Activated T-cell treated with anti-CD3 and anti-CD28 coated beads for 4 hours (primary cell): ENCODE measurements at regions not wholly inside any gene's neighbourhood (a gene's known extent, or its start where the extent isn't known, plus 50 kb on each side); places are given as distances from the start of the nearest gene placed in this dataset.

ENCODE experiments used
- DNase-seq: peaks from one replicate; pipeline ENCODE4 v3.0.0-alpha.2; 2020

DNA sequence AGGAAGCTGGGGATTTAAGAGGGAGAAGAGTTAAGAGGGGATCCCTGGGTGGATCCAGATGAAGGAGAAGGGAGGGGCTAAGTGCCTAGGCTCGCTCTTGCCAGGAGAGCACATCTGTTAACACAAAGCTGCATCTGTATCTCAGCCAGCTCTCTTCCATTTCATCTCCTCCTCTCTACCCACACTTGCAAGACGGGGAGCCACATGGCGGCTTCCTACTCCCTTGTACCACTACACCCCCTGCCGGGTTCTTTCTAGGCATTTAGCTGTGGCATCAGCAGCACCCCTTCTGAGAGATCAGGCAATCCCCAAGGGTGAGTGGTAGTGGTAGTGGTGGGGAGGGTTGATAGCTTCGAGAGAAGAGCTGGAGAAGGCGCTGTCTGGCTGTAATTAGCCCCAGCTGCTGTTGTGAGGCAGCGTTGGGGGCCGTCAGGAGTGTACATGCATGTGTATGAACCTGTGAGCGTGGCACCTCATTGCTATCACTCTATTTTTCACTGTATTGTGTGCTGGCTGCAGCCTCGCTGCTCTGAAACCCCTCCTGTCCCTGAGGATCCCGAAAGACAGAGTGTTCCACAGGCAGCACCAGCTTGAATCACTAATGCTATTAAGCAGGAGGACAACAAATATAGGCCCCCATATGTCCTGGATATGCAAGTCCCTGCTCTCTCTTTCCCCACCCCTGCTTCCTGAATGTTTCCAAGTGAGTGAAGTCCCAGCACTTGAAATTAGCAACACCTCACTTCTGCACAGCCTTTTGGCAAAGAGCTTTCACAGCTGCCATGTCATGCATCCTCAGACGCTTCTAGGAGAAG, 73.7 kb downstream of the RTL9 start:
- no peak for DNase-seq

DNA sequence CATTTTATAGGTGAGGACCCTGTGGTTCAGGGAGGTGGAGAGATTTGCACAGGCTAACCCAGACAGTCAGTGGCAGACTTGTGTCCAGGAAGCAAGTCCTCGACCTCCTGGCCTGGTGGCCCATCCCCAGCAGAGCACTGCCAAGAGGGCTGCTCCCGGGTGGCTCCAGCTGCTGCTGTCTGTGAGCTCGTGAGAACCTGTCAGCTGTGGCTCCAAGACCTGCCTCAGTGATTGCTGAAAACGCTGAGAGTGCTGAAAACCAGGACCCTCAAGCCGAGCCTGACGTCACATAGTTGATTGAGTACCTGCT, 74.2 kb downstream of the RTL9 start:
- DNase-seq = no peak

DNA sequence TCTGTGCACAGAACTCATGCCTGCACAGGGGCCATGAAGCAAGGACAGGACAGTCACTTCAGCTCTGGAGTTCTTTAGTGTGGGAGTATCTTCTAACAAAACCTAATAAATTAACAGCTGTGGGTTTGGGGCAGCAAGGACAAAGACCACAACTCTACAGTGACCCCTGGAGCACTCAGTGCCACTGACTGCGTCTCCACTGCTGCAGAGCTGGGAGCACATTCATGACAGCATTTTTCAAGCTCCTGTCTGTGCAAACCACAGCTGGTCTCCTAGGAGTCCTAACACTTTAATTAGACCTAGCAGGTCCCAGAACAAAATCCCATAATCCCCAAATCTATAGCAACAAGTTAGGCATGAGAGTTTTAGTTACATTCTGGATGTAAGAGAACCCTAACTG, 76.5 kb downstream of the RTL9 start:
- DNase-seq = no peak

DNA sequence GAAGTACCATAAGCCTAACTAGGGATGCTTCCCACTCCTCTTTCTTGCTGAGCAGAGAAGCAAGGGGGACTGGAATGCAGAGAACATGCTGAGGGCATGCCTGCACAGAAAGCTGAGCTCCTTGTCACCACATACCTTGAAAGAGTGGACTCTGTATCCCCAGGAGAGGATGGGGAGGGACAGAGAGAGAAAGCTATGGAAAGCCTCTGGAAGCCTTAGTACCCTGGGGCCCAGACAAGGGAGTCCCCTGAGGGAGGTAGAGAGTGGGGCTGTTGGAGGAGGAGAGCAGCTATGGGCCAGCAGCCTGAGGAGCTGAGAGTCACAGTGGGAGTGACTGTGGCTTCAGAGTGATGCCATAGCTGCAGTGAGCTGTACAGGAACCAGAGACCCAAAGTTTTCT, 77.9 kb downstream of the RTL9 start:
- DNase-seq = no peak

DNA sequence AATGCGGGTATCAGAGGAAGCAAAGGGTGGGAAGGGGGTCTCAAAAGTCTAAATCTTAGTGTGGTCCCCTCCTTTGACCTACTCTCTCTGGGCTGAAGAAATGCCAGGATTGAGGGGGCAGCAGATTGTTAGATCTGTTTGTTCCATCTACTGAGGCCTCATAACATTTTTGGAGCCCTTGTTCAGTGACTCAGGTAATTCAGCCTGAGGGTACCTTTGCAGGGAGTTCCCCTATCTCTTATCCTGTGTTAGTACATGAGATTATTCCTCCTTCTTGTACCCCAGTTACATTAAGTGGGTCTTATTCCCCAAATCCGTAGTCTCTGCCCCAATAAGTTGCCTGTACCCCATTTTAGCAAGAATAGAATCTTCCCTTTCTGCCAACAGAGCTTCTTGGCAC, 79.0 kb downstream of the RTL9 start:
- DNase-seq = no peak

DNA sequence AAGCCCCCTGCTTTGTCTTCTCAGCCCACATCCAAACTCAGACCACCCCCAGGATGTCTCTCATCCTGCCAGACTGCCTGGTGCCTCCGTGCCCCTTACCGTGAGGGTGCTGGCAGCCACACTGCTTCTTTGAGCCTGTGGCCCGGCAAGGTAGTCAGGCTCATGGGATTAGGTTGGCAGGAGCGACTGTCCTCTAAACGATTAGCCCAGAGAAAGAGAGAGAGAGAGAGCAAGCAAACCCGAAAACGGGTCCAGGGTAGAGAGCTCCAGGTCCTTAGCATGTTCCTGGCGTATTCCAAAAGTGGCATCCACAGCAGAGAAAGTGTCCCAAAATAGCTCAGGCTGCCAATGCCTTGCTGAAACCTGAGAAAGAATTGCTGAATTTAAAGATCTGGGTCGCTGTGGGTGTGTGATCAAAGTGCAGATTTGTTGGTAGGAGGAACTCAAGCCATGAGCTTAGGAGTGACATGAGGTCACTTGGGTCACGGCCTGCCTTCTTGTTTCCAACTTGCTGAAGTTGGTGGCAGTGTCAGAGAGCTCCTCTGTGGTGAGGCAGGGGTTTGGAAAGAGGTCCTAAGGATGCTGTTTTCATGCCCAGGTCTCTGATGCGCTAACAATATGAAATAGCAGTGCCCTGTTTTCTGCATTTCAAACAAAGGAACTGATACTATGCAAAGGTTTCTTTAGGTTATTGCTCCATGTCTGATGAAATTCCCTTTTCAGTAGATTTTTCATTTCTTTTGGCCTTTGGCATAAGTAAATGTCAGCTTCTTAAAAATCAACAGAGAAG, 81.6 kb downstream of the RTL9 start:
- no peak for DNase-seq

DNA sequence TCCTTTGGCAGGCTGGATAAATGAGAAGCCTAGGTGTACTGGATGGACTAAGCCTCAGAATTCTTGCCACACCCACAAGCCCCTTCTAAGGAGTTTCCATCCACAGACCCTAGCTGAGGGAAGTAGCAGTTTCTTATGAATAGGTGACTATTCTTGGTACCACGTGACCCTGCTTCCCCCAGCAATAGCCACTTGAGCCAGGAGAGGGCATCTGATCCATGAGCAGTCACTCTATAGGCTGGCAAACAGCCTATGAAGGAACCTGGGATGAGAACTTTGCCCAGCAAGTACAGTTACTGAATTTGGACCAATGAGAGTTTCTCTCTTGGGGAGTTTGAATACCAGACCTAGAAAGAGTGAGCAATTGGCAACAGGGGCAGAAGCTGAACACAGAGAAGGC, 84.0 kb downstream of the RTL9 start:
- no peak for DNase-seq

DNA sequence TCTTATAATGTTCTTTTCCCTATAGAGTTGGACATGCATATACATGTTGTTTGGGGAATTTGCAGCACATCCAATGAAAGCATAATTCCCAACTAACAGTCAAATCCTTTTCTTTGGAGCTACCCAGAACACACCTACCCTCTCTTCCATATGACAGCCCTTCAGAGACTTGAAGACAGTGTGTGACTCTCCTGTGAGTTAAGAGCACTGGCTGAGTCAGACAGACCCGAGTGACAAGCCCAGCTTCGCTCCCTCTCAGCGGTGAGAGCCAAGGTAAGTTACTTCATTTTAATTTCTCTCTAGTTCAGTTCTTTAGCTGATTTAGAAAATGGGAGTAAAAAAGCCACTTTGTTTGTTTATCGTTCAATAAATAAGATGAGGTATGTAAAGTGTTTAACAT, 86.3 kb downstream of the RTL9 start:
- DNase-seq = no peak

DNA sequence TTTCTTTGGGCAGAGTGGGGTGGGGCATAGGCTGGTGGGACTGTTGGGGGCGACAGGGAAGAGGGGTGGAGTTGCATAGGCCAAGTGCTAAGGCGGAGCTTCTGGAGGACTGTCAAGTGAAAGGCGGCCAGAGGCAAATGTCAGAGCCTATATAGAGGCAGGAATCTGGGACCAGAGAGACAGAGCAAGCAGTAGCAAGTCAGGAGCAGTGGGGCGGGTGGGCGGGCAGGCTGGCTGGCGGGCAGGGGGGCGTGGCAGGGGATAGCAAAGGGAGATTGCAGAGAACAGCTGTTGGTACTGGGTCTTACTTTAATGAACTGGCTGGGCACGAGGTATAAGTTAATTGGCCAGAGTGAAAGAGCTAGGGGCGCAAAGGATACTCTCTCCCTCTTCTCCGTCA, 89.8 kb downstream of the RTL9 start:
- DNase-seq = no peak

DNA sequence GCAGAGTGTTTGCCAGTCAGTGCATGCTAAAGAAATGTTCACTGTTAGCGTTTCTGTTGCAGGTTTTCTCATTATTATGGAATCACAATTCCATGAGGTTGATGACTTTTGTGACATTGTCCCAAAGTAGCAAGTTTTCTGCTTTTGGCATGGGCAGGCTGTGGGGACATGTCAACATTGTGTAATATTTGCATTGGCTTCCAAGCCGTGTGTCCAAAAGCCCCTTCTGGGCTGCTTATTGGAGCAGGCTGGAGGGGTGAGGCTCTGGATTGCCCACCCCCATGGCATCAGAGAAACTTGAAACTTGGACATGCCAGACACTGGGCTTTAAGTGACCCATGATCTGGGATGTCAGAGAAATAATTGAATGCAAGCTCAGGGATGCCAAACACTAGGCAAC, 90.7 kb downstream of the RTL9 start:
- no peak for DNase-seq

DNA sequence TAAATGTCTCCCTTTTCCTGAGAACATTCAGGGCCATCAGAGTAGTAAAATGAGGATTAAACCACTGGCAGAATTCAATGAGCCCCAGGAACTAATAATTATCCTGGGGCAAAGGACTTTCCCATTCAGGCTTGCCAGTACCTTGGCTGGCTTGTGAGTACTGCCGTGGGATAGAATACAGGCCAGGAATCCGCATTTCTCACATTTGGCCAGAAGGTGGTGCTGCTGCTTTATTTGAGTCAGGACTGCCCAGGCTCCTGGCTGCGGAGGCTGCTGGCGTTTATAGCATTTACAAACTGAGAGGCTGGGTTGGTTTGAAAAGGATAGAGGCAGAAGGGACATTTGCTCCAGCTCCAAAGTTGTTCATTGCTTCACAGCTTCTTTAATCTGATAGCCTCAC, 91.4 kb downstream of the RTL9 start:
- DNase-seq = peak; percentile 24

DNA sequence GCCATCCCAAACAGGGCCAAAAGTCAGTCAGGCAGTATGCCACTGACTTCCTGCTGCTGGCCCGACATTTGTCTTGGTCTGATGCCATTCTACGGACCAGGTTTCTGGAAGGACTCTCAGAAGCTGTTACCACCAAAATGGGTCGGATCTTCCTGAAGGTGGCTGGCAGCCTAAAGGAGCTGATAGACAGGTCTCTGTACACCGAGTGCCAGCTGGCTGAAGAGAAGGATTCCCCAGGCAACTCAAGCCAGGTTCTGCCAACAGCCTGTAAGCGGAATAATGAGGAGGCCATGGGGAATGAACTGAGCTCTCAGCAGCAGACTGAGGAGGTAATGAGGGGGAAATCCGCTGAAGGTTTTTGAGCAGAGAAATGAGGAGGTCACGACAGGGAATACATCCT, 95.7 kb downstream of the RTL9 start:
- DNase-seq = no peak

DNA sequence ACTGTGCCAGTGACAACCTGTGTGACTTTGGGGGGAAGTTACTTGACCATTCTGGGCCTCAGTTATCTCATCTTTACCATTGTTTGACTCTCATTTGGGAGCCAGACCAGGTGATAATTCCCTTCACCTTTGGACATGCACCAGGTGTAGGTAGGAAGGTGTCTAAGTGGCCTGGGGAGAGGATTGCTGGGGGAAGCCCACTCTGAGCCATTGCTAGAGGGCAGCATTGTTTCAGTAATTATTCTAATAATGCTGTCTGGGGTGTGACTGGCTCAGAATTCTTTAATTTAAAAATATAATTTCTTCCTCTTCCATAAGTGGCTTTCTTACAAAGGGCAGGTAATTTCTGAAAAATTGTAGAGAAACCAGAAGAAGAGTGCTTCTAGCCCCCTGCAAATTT, 104.3 kb downstream of the RTL9 start:
- no peak for DNase-seq

DNA sequence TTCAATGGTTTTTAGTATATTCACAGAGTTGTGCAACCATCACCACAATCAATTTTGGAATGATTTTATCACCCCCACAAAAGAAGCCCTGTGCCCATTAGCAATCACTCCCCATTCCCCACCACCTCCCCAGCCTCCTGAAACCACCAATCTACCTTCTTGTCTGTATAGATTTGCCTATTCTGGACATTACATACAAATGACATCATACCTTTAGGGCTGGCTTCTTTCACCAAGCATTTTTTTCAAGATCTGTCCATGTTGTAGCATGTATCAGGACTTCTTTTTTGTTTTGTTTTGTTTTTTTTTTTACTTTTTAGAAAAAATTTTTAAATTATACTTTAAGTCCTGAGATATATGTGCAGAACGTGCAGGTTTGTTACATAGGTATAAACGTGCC, 108.1 kb downstream of the RTL9 start:
- no peak for DNase-seq

DNA sequence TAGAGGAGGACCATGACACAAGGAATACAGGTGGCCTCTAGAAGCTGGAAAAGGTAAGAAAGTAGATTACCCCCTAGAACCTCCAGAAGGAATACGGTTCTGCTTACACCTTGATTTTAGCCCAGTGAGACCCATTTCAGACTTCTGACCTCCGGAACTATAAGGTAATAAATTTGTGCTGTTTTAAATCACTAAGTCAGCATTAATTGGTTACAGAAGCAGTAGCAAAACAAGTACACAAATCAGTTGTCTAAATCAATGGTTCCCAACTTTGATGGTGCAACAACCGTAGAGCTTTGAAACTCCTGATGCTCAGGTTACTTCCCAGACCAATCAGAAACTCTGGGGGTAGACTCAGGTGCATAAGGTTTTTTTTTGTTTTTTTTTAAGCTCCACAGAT, 113.6 kb downstream of the RTL9 start:
- no peak for DNase-seq

DNA sequence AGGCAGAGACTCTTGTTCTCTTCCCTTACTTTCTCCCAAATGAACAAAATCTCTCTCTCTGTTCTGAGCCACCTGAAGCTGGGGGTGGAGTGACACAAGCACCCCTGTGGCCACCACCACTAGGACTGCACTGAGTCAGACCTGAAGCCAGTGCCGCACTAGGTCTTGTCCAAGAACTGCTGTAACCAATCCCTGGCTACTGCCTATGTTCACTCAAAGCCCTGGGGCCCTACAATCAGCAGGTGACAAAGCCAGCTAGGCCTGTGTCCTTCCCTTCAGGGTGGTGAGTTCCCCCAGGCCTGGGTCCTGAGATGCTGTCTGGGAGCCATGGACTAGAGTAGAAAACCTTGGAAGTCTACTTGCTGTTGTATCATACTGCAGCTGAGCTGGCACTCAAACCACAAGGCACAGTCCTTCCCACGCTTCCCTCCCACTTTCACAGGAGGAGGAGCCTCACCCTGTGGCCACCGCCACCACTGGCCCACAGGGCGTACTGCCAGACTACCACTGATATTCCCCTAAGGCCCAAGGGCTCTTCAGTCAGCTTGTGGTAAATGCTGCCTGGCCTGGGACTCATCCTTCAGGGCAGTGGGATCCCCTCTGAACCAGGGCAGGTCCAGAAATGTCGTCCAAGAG, 119.1 kb downstream of the RTL9 start:
- DNase-seq = no peak

DNA sequence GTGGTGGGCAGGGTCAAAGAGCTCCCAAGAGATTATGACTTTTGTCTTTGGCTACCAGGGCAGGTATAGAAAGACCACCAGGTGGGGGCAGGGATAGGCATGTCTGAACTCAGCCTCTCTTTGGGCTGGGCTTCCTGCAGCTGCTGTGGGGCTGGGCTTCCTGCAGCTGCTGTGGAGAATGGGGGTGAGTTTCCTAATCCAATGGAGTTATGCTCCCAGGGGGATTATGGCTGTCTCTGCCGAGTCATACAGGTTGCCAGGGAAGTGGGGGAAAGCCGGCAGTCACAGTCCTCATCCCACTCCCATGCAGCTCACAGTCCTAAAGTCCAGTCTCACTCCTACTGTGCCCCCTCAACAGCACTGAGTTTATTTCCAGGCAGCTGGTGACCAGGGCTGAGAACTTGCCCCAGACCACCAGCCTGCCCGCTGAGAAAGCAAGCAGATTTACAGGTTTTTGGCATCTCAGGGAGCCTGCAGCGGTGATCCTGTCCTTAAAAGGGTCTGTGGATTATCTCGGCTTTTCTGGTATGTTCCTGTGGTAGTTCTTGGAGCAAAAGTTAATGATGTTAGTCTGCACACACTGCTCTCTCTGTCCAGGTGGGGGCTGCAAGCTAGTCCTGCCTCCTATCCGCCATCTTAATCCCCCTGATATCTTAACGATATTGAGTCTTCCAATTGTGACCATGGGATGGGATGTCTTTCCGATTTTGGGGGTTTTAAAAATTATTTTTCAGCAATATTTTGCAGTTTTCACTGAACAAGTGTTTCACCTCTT, 133.4 kb downstream of the RTL9 start:
- DNase-seq = no peak

DNA sequence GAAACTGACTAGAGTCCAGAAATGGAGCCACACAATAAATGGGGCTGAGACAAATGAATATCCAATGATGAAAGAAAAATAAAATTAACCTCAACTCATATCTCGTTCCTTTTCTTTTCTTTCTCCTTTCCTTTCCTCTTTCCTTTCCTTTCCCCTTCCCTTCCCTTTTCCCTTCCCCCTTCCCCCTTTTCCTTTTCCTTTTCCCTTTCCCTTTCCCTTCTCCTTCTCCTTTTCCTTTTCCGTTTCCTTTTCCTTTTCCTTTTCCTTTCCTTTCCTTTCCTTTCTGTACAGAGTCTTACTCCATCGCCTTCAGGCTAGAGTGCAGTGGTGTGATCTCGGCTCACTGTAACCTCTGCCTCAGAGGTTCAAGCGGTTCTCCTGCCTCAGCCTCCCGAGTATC, 146.3 kb downstream of the RTL9 start:
- DNase-seq = no peak

DNA sequence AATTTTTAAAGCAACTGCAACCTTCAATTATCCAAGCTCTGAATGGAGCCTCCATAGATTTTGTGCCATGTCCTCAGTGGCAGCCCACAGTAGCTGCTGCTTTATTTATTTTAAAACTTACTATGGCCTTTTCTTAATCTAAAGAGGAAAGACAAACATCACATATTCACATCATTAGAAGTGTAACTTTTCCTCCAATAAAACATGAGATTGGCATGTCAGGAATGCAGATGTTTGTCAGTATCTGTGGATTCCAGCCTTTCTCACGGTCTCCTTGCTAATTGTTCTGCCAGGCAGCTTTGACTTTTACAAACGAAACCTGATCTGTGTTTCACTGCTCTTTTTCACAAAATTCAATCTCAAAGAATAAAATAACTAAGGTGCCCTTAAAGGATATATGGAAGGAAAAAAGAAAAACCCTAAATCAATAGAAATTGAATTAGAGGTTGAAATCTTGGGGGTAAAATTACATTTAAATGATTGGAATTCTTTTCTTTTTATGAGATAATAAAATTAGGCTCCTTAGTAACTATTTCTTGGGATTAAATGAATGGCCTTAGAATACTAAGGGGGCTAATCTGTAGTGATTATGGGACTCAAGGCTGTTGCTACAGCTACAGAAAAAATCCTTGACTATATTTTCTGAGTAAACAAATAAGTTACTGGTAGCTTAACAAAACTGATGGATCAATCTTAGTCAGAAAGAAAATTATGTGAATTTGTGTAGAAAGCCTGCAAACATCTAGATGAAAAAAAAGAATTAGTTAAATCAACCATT, 151.3 kb downstream of the RTL9 start:
- DNase-seq = no peak

DNA sequence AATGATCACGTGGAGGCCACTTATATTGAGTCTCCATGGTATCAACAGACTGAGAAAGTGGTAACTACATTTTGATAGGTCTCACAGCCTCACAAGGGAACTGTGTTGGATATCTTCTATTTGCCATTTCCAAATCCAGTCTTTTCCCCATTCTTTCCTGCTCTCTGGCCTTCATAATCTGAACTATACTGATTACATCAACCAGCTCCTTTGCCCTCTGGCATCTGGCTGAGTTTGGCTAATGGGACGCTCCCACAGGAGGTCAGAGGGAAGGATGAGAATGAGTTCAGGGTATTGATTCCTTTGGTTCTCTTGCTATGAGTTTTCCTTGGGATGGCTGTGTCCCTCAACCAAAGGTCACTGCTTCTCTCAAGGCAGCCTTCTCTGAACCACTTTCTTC, 152.6 kb downstream of the RTL9 start:
- DNase-seq = no peak

DNA sequence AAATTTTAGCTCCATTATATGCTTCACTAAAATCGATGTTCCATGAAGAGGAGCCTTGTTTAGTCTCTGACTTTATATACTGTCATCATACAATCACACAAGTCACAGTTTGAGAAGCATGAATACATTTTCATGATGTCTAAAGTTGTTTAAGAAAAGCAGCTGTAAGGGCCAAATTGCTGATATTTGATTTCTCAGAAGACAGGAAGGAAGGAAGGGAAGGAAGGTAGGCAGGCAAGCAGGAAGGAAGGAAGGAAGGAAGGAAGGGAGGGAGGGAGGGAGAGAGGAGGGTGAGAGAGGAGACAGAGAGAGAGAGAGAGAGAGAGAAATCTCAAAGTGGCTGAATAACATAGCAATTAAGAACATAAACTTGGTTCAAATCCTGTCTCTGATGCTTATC, 153.7 kb downstream of the RTL9 start:
- no peak for DNase-seq

DNA sequence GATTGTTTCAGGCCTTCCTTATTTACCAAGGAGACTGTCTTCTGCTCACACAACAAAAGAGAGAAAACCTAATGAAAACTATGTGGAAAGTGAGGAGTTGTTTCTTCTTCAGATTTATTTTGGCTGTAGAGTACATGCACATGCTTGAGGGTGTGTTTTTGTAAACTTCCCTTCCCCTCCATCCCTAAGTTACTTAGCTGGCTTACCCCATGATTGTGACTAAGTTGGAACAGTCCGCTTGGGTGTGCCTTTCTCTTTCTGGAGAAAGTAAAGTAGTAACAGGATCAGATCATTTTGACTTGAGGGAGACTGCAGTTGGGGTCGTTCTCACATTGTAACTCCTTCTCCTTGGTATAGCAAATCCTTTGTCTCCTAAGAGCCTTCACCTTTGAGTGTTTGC, 155.9 kb downstream of the RTL9 start:
- no peak for DNase-seq

DNA sequence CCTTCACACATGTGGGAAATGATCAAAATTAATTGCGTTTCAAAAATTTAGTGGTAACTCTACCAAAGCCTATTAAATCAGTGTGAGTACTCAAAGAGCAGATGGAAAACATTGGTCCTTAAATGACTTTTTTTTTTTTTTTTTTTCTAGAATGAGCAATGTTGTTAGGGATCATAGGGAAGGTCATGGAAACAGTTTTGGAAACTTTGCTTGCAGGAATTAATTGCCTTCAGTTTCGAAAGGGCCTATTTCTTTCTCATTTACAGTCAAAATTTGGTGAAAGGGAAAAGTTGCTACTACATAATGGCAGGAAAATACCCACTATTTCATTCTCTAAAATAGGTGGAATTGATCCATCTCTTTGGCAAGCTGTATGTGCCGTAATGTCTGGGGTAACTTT, 160.9 kb downstream of the RTL9 start:
- DNase-seq = no peak
